IPS-20b (cell line): ENCODE measurements at regions not wholly inside any gene's neighbourhood (a gene's known extent, or its start where the extent isn't known, plus 50 kb on each side); places are given as distances from the start of the nearest gene placed in this dataset.

Source experiments
- H3K27ac ChIP-seq: one replicate; pipeline ENCODE4 v1.5.1; 2013; ENCODE audit warnings: low read length
- H3K27me3 ChIP-seq: 2 replicates; pipeline ENCODE4 v1.6.1; 2013; ENCODE audit warnings: mild to moderate bottlenecking, low read length, inconsistent platforms; ENCODE audit not compliant: insufficient read depth
- H3K36me3 ChIP-seq: 2 replicates; pipeline ENCODE4 v1.6.1; 2013; ENCODE audit warnings: low read depth, mild to moderate bottlenecking, inconsistent platforms, low read length, moderate library complexity; ENCODE audit not compliant: insufficient read depth
- H3K4me1 ChIP-seq: 2 replicates; pipeline ENCODE4 v1.6.1; 2013; ENCODE audit warnings: mild to moderate bottlenecking, control low read depth, inconsistent platforms, low read length, moderate library complexity; ENCODE audit not compliant: insufficient read depth
- H3K4me3 ChIP-seq: 2 replicates; pipeline ENCODE4 v1.5.1; 2013; ENCODE audit warnings: mild to moderate bottlenecking, low read length, inconsistent platforms
- H3K9ac ChIP-seq: 2 replicates; pipeline ENCODE4 v1.6.1; 2013; ENCODE audit warnings: low read depth, mild to moderate bottlenecking, inconsistent platforms, low read length, moderate library complexity
- H3K9me3 ChIP-seq: 2 replicates; pipeline ENCODE4 v1.6.1; 2013; ENCODE audit warnings: mild to moderate bottlenecking, low read depth, low read length, inconsistent platforms; ENCODE audit not compliant: insufficient read depth

- Histone ChIP-seq H3K27ac (no peak overlapping the region), H3K9me3 (peaks cover 100% of the 10 kb centered on the region), H3K4me1 (no peaks in the 10 kb centered on the region), H3K27me3 (no peaks in the 10 kb centered on the region), H3K9ac (no peak overlapping the region), H3K4me3 (no peak overlapping the region), H3K36me3 (no peaks in the 10 kb centered on the region)
Observed at GRCh38 chr7:64614812-64615211, 51.1 kb upstream of the ZNF107 start.

GRCh38 chr7:64613653-64614052 is 50.8 kb upstream of the ZNF680 start:
- no peaks in the 10 kb centered on the region for H3K27me3 ChIP-seq
- H3K36me3 ChIP-seq, result no peaks in the 10 kb centered on the region
- no peak overlapping the region; the same call in 1 of the 2 replicates for H3K4me3 ChIP-seq
- no peak overlapping the region for H3K27ac ChIP-seq
- peaks cover 99% of the 10 kb centered on the region for H3K9me3 ChIP-seq
- H3K4me1 ChIP-seq, result no peaks in the 10 kb centered on the region
- H3K9ac ChIP-seq, result no peak overlapping the region
